Loucy (cell line): ENCODE measurements at regions not wholly inside any gene's neighbourhood (a gene's known extent, or its start where the extent isn't known, plus 50 kb on each side); places are given as distances from the start of the nearest gene placed in this dataset.

ENCODE experiments used
- EZH2phosphoT487 ChIP-seq: fragments of 200-600 bp; IDR thresholded peaks from 2 replicates; pipeline ENCODE4 v1.6.1; 2018; ENCODE audit warnings: antibody characterized with exemption, mild to moderate bottlenecking, moderate library complexity, borderline replicate concordance
- TF ChIP-seq, protein P1 (sequence below): fragments of 200-600 bp; sonication (generic); conservative IDR thresholded peaks from 2 replicates; pipeline ENCODE4 v1.5.1; 2014; ENCODE audit warnings: mild to moderate bottlenecking, antibody characterized with exemption, low read length

GRCh38 chr1:117740496-117740895 is 134.6 kb downstream of the TENT5C start:
- TF ChIP-seq, protein P1, sequence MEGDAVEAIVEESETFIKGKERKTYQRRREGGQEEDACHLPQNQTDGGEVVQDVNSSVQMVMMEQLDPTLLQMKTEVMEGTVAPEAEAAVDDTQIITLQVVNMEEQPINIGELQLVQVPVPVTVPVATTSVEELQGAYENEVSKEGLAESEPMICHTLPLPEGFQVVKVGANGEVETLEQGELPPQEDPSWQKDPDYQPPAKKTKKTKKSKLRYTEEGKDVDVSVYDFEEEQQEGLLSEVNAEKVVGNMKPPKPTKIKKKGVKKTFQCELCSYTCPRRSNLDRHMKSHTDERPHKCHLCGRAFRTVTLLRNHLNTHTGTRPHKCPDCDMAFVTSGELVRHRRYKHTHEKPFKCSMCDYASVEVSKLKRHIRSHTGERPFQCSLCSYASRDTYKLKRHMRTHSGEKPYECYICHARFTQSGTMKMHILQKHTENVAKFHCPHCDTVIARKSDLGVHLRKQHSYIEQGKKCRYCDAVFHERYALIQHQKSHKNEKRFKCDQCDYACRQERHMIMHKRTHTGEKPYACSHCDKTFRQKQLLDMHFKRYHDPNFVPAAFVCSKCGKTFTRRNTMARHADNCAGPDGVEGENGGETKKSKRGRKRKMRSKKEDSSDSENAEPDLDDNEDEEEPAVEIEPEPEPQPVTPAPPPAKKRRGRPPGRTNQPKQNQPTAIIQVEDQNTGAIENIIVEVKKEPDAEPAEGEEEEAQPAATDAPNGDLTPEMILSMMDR = no peak
- TF ChIP-seq EZH2phosphoT487 = no peak
